HepG2 (cell line): ENCODE measurements at regions not wholly inside any gene's neighbourhood (a gene's known extent, or its start where the extent isn't known, plus 50 kb on each side); places are given as distances from the start of the nearest gene placed in this dataset.

Experiments
- BCL6 ChIP-seq: IDR thresholded peaks from 2 replicates; pipeline ENCODE4 v1.6.1; 2016; ENCODE audit warnings: missing genetic modification reagents, missing compliant biosample characterization
- EEA1 ChIP-seq: sonication (generic); formaldehyde crosslinking; IDR thresholded peaks from 2 replicates; pipeline ENCODE4 v1.5.1; 2020; ENCODE audit warnings: mild to moderate bottlenecking, missing genetic modification reagents, borderline replicate concordance
- HIVEP1 ChIP-seq: sonication (generic); formaldehyde crosslinking; IDR thresholded peaks from 2 replicates; pipeline ENCODE4 v1.4.0; 2020; ENCODE audit warnings: mild to moderate bottlenecking, missing genetic modification reagents
- KMT2B ChIP-seq: IDR thresholded peaks from 2 replicates; pipeline ENCODE4 v1.6.1; 2016; ENCODE audit warnings: missing genetic modification reagents, missing compliant biosample characterization
- RCOR2 ChIP-seq: IDR thresholded peaks from 2 replicates; pipeline ENCODE4 v1.6.1; 2016; ENCODE audit warnings: missing biosample characterization, missing genetic modification reagents
- RFXANK ChIP-seq: IDR thresholded peaks from 2 replicates; pipeline ENCODE4 v1.6.1; 2016
- SUZ12 ChIP-seq: fragments of 150-350 bp; IDR thresholded peaks from 2 replicates; pipeline ENCODE4 v1.6.1; 2014; ENCODE audit warnings: low read depth, low read length
- ZNF232 ChIP-seq: sonication (generic); formaldehyde crosslinking; IDR thresholded peaks from 2 replicates; pipeline ENCODE4 v1.4.0; 2020; ENCODE audit warnings: missing genetic modification reagents, borderline replicate concordance
- ZNF292 ChIP-seq: sonication (generic); formaldehyde crosslinking; IDR thresholded peaks from 2 replicates; pipeline ENCODE4 v1.8.1; 2022; ENCODE audit warnings: mild to moderate bottlenecking, low read depth, missing genetic modification reagents, borderline replicate concordance
- ZNF569 ChIP-seq: sonication (generic); formaldehyde crosslinking; IDR thresholded peaks from 2 replicates; pipeline ENCODE4 v1.5.0; 2020; ENCODE audit warnings: mild to moderate bottlenecking, missing genetic modification reagents, moderate library complexity, borderline replicate concordance
- ZNF652 ChIP-seq: IDR thresholded peaks from 2 replicates; pipeline ENCODE4 v1.6.1; 2016; ENCODE audit warnings: low read depth, borderline replicate concordance
- ZNF788 ChIP-seq: sonication (generic); formaldehyde crosslinking; IDR thresholded peaks from 2 replicates; pipeline ENCODE4 v1.5.0; 2020; ENCODE audit warnings: mild to moderate bottlenecking, missing genetic modification reagents, borderline replicate concordance
- ZNF790 ChIP-seq: sonication (generic); formaldehyde crosslinking; IDR thresholded peaks from 2 replicates; pipeline ENCODE4 v1.8.0; 2022; ENCODE audit warnings: missing genetic modification reagents, mild to moderate bottlenecking, borderline replicate concordance
- TF ChIP-seq, protein P1 (sequence below): sonication (generic); formaldehyde crosslinking; IDR thresholded peaks from 2 replicates; pipeline ENCODE4 v1.8.1; 2023; ENCODE audit warnings: missing genetic modification reagents, inconsistent platforms, borderline replicate concordance
- TF ChIP-seq, protein P2 (sequence below): IDR thresholded peaks from 2 replicates; pipeline ENCODE4 v1.4.0; 2020; ENCODE audit warnings: mild to moderate bottlenecking, missing genetic modification reagents
- TF ChIP-seq, protein P3 (sequence below): sonication (generic); formaldehyde crosslinking; IDR thresholded peaks from 2 replicates; pipeline ENCODE4 v1.4.0; 2020; ENCODE audit warnings: missing genetic modification reagents
- TF ChIP-seq, protein P4 (sequence below): sonication (generic); formaldehyde crosslinking; IDR thresholded peaks from 2 replicates; pipeline ENCODE4 v1.5.1; 2020; ENCODE audit warnings: mild to moderate bottlenecking, missing genetic modification reagents, moderate library complexity
- TF ChIP-seq, protein P5 (sequence below): sonication (generic); formaldehyde crosslinking; IDR thresholded peaks from 2 replicates; pipeline ENCODE4 v1.5.0; 2020; ENCODE audit warnings: missing genetic modification reagents

DNA sequence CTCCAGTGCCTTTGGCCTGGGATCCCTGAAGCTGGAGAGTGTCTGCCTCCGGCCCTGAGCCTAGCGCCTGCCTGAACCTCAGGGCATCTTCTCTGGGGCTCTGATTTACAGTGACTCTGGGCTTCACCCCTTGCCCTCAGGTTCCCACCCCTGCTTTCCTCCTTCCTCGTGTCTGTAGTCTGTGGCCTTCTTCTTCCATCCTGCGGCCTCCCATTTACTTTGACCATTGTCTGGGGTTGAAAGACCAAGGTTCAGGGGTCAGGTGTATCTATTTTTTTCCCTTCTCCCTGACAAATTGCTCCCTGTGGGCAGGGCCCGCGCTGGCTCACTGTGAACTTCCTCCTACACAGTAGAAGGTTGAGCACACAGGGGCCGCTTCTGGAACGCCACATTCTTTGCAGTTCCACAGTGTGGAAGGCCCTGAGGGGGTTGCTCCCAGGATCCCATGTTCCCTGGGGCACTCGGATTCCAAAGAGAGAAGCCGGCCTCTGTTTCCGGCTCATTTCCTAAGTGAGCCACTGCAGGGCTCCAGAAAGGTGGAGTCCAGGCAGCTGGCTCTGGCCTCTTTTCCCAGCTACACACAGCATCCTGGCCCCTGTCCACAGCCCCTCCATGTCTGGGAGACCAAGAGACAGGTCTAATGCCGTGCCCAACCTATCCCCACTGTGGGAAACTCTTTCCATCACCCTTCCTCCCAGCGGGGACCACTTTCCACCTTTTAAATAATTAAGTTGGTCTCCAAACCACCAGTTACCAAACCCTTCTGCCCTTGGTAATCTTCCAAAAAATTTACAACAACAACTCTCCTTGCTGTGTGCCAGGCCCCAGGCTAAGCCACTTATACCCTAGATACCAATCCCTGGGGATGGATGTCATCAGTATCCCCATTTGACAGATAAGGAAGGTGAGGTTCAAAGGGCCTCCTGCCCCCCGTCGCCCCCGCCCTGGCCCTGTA, 140.3 kb upstream of the IER5L start (continued):
- TF ChIP-seq BCL6 (no peak), EEA1 (no peak), HIVEP1 (CRISPR knock-in tag) (no peak), ZNF652 (CRISPR knock-in tag) (no peak; the same call in 1 of the 2 replicates), ZNF790 (CRISPR knock-in tag) (no peak), ZNF569 (CRISPR knock-in tag) (no peak), SUZ12 (no peak), RFXANK (CRISPR knock-in tag) (no peak), ZNF788 (peak; percentile 69; the same call in 1 of the 2 replicates), ZNF232 (no peak), RCOR2 (CRISPR knock-in tag) (peak; percentile 60; the same call in 1 of the 2 replicates), ZNF292 (no peak), KMT2B (no peak)
- TF ChIP-seq, protein P1, sequence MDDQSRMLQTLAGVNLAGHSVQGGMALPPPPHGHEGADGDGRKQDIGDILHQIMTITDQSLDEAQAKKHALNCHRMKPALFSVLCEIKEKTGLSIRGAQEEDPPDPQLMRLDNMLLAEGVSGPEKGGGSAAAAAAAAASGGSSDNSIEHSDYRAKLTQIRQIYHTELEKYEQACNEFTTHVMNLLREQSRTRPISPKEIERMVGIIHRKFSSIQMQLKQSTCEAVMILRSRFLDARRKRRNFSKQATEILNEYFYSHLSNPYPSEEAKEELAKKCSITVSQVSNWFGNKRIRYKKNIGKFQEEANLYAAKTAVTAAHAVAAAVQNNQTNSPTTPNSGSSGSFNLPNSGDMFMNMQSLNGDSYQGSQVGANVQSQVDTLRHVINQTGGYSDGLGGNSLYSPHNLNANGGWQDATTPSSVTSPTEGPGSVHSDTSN (CRISPR knock-in tag) = no peak
- TF ChIP-seq, protein P2, sequence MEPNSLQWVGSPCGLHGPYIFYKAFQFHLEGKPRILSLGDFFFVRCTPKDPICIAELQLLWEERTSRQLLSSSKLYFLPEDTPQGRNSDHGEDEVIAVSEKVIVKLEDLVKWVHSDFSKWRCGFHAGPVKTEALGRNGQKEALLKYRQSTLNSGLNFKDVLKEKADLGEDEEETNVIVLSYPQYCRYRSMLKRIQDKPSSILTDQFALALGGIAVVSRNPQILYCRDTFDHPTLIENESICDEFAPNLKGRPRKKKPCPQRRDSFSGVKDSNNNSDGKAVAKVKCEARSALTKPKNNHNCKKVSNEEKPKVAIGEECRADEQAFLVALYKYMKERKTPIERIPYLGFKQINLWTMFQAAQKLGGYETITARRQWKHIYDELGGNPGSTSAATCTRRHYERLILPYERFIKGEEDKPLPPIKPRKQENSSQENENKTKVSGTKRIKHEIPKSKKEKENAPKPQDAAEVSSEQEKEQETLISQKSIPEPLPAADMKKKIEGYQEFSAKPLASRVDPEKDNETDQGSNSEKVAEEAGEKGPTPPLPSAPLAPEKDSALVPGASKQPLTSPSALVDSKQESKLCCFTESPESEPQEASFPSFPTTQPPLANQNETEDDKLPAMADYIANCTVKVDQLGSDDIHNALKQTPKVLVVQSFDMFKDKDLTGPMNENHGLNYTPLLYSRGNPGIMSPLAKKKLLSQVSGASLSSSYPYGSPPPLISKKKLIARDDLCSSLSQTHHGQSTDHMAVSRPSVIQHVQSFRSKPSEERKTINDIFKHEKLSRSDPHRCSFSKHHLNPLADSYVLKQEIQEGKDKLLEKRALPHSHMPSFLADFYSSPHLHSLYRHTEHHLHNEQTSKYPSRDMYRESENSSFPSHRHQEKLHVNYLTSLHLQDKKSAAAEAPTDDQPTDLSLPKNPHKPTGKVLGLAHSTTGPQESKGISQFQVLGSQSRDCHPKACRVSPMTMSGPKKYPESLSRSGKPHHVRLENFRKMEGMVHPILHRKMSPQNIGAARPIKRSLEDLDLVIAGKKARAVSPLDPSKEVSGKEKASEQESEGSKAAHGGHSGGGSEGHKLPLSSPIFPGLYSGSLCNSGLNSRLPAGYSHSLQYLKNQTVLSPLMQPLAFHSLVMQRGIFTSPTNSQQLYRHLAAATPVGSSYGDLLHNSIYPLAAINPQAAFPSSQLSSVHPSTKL = peak; percentile 42; the same call in 1 of the 2 replicates
- TF ChIP-seq, protein P3, sequence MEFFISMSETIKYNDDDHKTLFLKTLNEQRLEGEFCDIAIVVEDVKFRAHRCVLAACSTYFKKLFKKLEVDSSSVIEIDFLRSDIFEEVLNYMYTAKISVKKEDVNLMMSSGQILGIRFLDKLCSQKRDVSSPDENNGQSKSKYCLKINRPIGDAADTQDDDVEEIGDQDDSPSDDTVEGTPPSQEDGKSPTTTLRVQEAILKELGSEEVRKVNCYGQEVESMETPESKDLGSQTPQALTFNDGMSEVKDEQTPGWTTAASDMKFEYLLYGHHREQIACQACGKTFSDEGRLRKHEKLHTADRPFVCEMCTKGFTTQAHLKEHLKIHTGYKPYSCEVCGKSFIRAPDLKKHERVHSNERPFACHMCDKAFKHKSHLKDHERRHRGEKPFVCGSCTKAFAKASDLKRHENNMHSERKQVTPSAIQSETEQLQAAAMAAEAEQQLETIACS (CRISPR knock-in tag) = no peak
- TF ChIP-seq, protein P4, sequence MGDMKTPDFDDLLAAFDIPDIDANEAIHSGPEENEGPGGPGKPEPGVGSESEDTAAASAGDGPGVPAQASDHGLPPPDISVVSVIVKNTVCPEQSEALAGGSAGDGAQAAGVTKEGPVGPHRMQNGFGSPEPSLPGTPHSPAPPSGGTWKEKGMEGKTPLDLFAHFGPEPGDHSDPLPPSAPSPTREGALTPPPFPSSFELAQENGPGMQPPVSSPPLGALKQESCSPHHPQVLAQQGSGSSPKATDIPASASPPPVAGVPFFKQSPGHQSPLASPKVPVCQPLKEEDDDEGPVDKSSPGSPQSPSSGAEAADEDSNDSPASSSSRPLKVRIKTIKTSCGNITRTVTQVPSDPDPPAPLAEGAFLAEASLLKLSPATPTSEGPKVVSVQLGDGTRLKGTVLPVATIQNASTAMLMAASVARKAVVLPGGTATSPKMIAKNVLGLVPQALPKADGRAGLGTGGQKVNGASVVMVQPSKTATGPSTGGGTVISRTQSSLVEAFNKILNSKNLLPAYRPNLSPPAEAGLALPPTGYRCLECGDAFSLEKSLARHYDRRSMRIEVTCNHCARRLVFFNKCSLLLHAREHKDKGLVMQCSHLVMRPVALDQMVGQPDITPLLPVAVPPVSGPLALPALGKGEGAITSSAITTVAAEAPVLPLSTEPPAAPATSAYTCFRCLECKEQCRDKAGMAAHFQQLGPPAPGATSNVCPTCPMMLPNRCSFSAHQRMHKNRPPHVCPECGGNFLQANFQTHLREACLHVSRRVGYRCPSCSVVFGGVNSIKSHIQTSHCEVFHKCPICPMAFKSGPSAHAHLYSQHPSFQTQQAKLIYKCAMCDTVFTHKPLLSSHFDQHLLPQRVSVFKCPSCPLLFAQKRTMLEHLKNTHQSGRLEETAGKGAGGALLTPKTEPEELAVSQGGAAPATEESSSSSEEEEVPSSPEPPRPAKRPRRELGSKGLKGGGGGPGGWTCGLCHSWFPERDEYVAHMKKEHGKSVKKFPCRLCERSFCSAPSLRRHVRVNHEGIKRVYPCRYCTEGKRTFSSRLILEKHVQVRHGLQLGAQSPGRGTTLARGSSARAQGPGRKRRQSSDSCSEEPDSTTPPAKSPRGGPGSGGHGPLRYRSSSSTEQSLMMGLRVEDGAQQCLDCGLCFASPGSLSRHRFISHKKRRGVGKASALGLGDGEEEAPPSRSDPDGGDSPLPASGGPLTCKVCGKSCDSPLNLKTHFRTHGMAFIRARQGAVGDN (CRISPR knock-in tag) = peak; percentile 64
- TF ChIP-seq, protein P5, sequence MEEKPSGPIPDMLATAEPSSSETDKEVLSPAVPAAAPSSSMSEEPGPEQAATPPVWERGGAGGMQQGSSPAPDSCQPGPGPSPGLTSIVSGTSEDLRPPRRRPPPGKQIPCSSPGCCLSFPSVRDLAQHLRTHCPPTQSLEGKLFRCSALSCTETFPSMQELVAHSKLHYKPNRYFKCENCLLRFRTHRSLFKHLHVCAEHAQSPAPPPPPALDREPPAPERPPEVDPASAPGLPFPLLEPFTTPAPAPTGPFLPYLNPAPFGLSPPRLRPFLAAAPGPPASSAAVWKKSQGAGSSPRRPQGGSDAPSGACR (CRISPR knock-in tag) = no peak
